Endothelial cell of umbilical vein (primary cell): ENCODE measurements at regions not wholly inside any gene's neighbourhood (a gene's known extent, or its start where the extent isn't known, plus 50 kb on each side); places are given as distances from the start of the nearest gene placed in this dataset.

Experiments used
- BruUV-seq: library from RNA; stranded (reverse); fragments of 400-500 nt; replicated peaks from 2 replicates; lab custom pipeline; 2021; lab: Mats Ljungman, UMichigan
- CTCF ChIA-PET: fragments of 300-600, 350-600 bp; sonication (Branson Sonifier 250); formaldehyde crosslinking; loops from one replicate; lab custom pipeline; 2021; ENCODE audit warnings: antibody characterized with exemption, inconsistent platforms; lab: Charles Lee
- POLR2A ChIA-PET: fragments of 300-600, 350-600 bp; sonication (Branson Sonifier 250); formaldehyde crosslinking; loops from one replicate; lab custom pipeline; 2021; ENCODE audit warnings: antibody characterized with exemption, inconsistent platforms; lab: Charles Lee
- DNase-seq: peaks from one replicate; pipeline ENCODE4 v3.0.0-alpha.2; 2011; ENCODE audit warnings: low read depth, low spot score
- FAIRE-seq: peaks from 2 replicates; lab custom pipeline; 2011; peaks lifted over from hg19 to GRCh38; lab: Jason Lieb, UNC
- H2AFZ ChIP-seq: 2 replicates; pipeline ENCODE4 v1.6.0; 2012; ENCODE audit warnings: low read depth, low read length, control low read depth, inconsistent platforms
- H3K27ac ChIP-seq: 2 replicates; pipeline ENCODE4 v1.5.1; 2011; ENCODE audit warnings: low read depth, mild to moderate bottlenecking, control low read depth, low read length, moderate library complexity; ENCODE audit not compliant: insufficient read depth
- H3K27me3 ChIP-seq, 2 experiments: 2 replicates each; pipeline versions ENCODE4 v1.6.0 to v1.6.1; 2011; ENCODE audit warnings: low read length in 2 of 2, mixed read lengths in 1 of 2; ENCODE audit not compliant: control insufficient read depth in 2 of 2, insufficient read depth in 2 of 2
- H3K36me3 ChIP-seq, 2 experiments: 2 replicates in 1 of 2; 3 replicates in 1 of 2; pipeline ENCODE4 v1.5.1; 2011; ENCODE audit warnings: low read length in 2 of 2, mild to moderate bottlenecking in 1 of 2, moderate library complexity in 1 of 2; ENCODE audit not compliant: control insufficient read depth in 2 of 2, insufficient read depth in 2 of 2; ENCODE audit errors: extremely low read depth in 1 of 2
- H3K4me1 ChIP-seq: 3 replicates; pipeline ENCODE4 v1.5.1; 2011; ENCODE audit warnings: mild to moderate bottlenecking, low read length; ENCODE audit not compliant: control insufficient read depth, insufficient read depth; ENCODE audit errors: extremely low read depth
- H3K4me2 ChIP-seq: 2 replicates; pipeline ENCODE4 v1.6.1; 2011; ENCODE audit warnings: low read length, control low read depth, mixed read lengths; ENCODE audit not compliant: insufficient read depth
- H3K4me3 ChIP-seq, 3 experiments: fragments of 200-600 bp in 1 of 3; sonication (generic), shearing (Covaris generic) in 1 of 3; replicated peaks in 1 of 3; 2 replicates each; pipeline ENCODE4 v1.5.1; 2011 to 2016; ENCODE audit warnings: control low read depth in 3 of 3, low read length in 3 of 3, mild to moderate bottlenecking in 2 of 3, inconsistent platforms in 1 of 3, low read depth in 1 of 3, moderate library complexity in 1 of 3; ENCODE audit not compliant: insufficient read depth in 1 of 3
- H3K79me2 ChIP-seq: 2 replicates; pipeline ENCODE4 v1.6.0; 2012; ENCODE audit warnings: low read length, inconsistent platforms; ENCODE audit not compliant: control insufficient read depth, insufficient read depth
- H3K9ac ChIP-seq: replicated peaks from 2 replicates; pipeline ENCODE3; 2011; ENCODE audit warnings: low read length, control low read depth; ENCODE audit not compliant: insufficient read depth; ENCODE audit errors: extremely low read depth
- H3K9me1 ChIP-seq: replicated peaks from 3 replicates; pipeline ENCODE4 v1.6.0; 2011; ENCODE audit warnings: mild to moderate bottlenecking, low read length; ENCODE audit not compliant: control insufficient read depth, insufficient read depth; ENCODE audit errors: extremely low read depth
- H3K9me3 ChIP-seq: replicated peaks from 2 replicates; pipeline ENCODE4 v1.5.1; 2012; ENCODE audit warnings: low read length, inconsistent platforms; ENCODE audit not compliant: control insufficient read depth, insufficient read depth
- H4K20me1 ChIP-seq: replicated peaks from 2 replicates; pipeline ENCODE3; 2011; ENCODE audit warnings: mild to moderate bottlenecking, low read length; ENCODE audit not compliant: control insufficient read depth, insufficient read depth; ENCODE audit errors: extremely low read depth
- CTCF ChIP-seq, 2 donors: IDR thresholded peaks; 1 replicate in 1 of 2; 2 replicates in 1 of 2; pipeline ENCODE4 v1.5.1; 2011; ENCODE audit warnings: low read length in 2 of 2, mild to moderate bottlenecking in 2 of 2, moderate library complexity in 2 of 2, control low read depth in 1 of 2, inconsistent platforms in 1 of 2, low read depth in 1 of 2; ENCODE audit not compliant: insufficient read depth in 1 of 2; ENCODE audit errors: extremely low read depth in 1 of 2
- EZH2 ChIP-seq: IDR thresholded peaks from 2 replicates; pipeline ENCODE4 v1.6.1; 2012; ENCODE audit warnings: borderline replicate concordance, low read depth, mild to moderate bottlenecking, moderate library complexity, low read length, inconsistent platforms; ENCODE audit not compliant: severe bottlenecking
- FOS ChIP-seq: IDR thresholded peaks from 2 replicates; pipeline ENCODE4 v1.6.1; 2011; ENCODE audit warnings: mild to moderate bottlenecking, low read length, moderate library complexity, borderline replicate concordance; ENCODE audit not compliant: insufficient read depth
- GATA2 ChIP-seq: IDR thresholded peaks from 2 replicates; pipeline ENCODE4 v1.7.0; 2011; ENCODE audit warnings: low read depth, mild to moderate bottlenecking, moderate library complexity, mixed read lengths, low read length; ENCODE audit not compliant: insufficient read length, insufficient read depth
- JUN ChIP-seq: IDR thresholded peaks from 2 replicates; pipeline ENCODE4 v1.6.1; 2011; ENCODE audit warnings: borderline replicate concordance, low read depth; ENCODE audit not compliant: insufficient read length, insufficient read depth
- MAX ChIP-seq: IDR thresholded peaks from 2 replicates; pipeline ENCODE4 v1.6.1; 2011; ENCODE audit not compliant: insufficient read depth, insufficient read length
- MYC ChIP-seq: IDR thresholded peaks from one replicate; pipeline ENCODE4 v1.6.1; 2011; ENCODE audit warnings: mild to moderate bottlenecking, low read depth, low read length
- POLR2A ChIP-seq: IDR thresholded peaks from 2 replicates; pipeline ENCODE4 v1.6.1; 2012; ENCODE audit warnings: low read depth, mild to moderate bottlenecking, control low read depth, low read length
- POLR2AphosphoS5 ChIP-seq: IDR thresholded peaks from 2 replicates; pipeline ENCODE4 v1.6.1; 2012; ENCODE audit warnings: low read depth, mild to moderate bottlenecking, control low read depth, low read length, moderate library complexity; ENCODE audit not compliant: insufficient read depth
- dilution Hi-C: fragments of 300-500 bp; cut with MboI; formaldehyde crosslinking; loops from one replicate; pipeline ENCODE4 v1.15.0; 2019; ENCODE audit warnings: low sequenced_read_pairs; ENCODE audit not compliant: extremely low pct_ligation_motif_present
- intact Hi-C: fragments of 100-400 bp; cut with micrococcal nuclease; formaldehyde crosslinking; loops from one replicate; pipeline ENCODE4 v1.10.0; 2022

GRCh38 chr4:91997045-91997444 lies 306.7 kb upstream of the GRID2 start:
- CTCF ChIA-PET: no interaction called here
- intact Hi-C loops: no loop called here
- no peak for DNase-seq
- TF ChIP-seq POLR2AphosphoS5: no peak
- TF ChIP-seq JUN: no peak
- Histone ChIP-seq H3K9ac (no peak overlapping the region), H3K4me2 (no peak overlapping the region), H3K9me1 (no peaks in the 10 kb centered on the region), H4K20me1 (no peaks in the 10 kb centered on the region), H3K4me3 (no peak overlapping the region), H3K36me3 (no peaks in the 10 kb centered on the region), H3K4me1 (no peaks in the 10 kb centered on the region), H2AFZ (no peak overlapping the region), H3K27me3 (no peaks in the 10 kb centered on the region), H3K9me3 (no peaks in the 10 kb centered on the region), H3K27ac (no peak overlapping the region), H3K79me2 (no peaks in the 10 kb centered on the region)
- dilution Hi-C loops: no loop called here
- POLR2A ChIA-PET: no interaction called here
- no TSS peak for BruUV-seq
- FAIRE-seq: no peak

- DNase-seq (no peak), FAIRE-seq (no peak)
- Histone ChIP-seq H3K4me1 (no peaks in the 10 kb centered on the region), H3K9ac (no peak overlapping the region), H3K9me3 (no peaks in the 10 kb centered on the region), H3K4me2 (no peak overlapping the region), H3K36me3 (no peaks in the 10 kb centered on the region), H3K9me1 (no peaks in the 10 kb centered on the region), H3K27ac (no peak overlapping the region), H3K27me3 (no peaks in the 10 kb centered on the region), H4K20me1 (no peaks in the 10 kb centered on the region), H3K4me3 (no peak overlapping the region), H3K79me2 (no peaks in the 10 kb centered on the region), H2AFZ (no peak overlapping the region)
- dilution Hi-C loops (no loop called here), intact Hi-C loops (loop anchor here (2.0 kb wide), 1 partner anchor 70 kb away; no protein-coding TSS in a partner anchor)
- no TSS peak for BruUV-seq
- TF ChIP-seq CTCF (IDR thresholded peaks at IDR 0.05; ENCODE audit: extremely low read depth in 1 of 2, insufficient read depth in 1 of 2, low read depth in 1 of 2, low read length in 2 of 2): no peak
- no peak for TF ChIP-seq POLR2AphosphoS5
- no peak for TF ChIP-seq JUN
- TF ChIP-seq EZH2: no peak
- no peak for TF ChIP-seq MYC
- TF ChIP-seq FOS: no peak
- no peak for TF ChIP-seq POLR2A
- TF ChIP-seq MAX: no peak
- no peak for TF ChIP-seq GATA2
- POLR2A ChIA-PET: no interaction called here
- CTCF ChIA-PET: no interaction called here
These were observed 290.6 kb upstream of the GRID2 start for GRCh38 chr4:92012899-92013867.
